Testis (tissue), 2 donors: ENCODE measurements at regions not wholly inside any gene's neighbourhood (a gene's known extent, or its start where the extent isn't known, plus 50 kb on each side); places are given as distances from the start of the nearest gene placed in this dataset.
"Not testable (repeated sequence)": the region's sequence is repeated elsewhere in the genome, so short reads cannot be mapped to it uniquely, and the experiment has no call there.

ENCODE experiments used
- DNase-seq: peaks from one replicate; pipeline ENCODE4 v3.0.0-alpha.2; 2019
- H3K27ac ChIP-seq, 2 donors: fragments of 200-600 bp; sonication (generic); one replicate each; pipeline ENCODE4 v1.5.1; 2019
- H3K27me3 ChIP-seq: fragments of 200-600 bp; sonication (generic); one replicate; pipeline ENCODE4 v1.5.1; 2019
- H3K36me3 ChIP-seq: fragments of 200-600 bp; sonication (generic); one replicate; pipeline ENCODE4 v1.5.1; 2017; ENCODE audit warnings: low read depth; ENCODE audit errors: missing control alignments
- H3K4me1 ChIP-seq: fragments of 200-600 bp; sonication (generic); one replicate; pipeline ENCODE4 v1.5.1; 2019
- H3K4me3 ChIP-seq, 2 donors: fragments of 200-600 bp; sonication (generic); one replicate each; pipeline ENCODE4 v1.5.1; 2017 to 2019
- H3K9me3 ChIP-seq: fragments of 200-600 bp; sonication (generic); one replicate; pipeline ENCODE4 v1.5.1; 2017
- POLR2A ChIP-seq: fragments of 450-650 bp; IDR thresholded peaks from one replicate; pipeline ENCODE4 v1.6.1; 2017; ENCODE audit warnings: antibody characterized with exemption, mild to moderate bottlenecking, moderate library complexity
- WGBS, 2 donors: methylation state at CpG; one replicate each; pipeline ENCODE4 v1.1.5; 2018; 5-methylcytosine and 5-hydroxymethylcytosine counted together
- intact Hi-C: fragments of 100-400 bp; cut with DNase I; formaldehyde crosslinking; loops from one replicate; pipeline ENCODE4 v1.15.1; 2023; ENCODE audit warnings: low total_unique reads
- TF ChIP-seq, protein P1 (sequence below), 3 experiments: fragments of 450-650 bp in 2 of 3; fragments of 200-600 bp in 1 of 3; sonication (generic) in 1 of 3; IDR thresholded peaks; one replicate each; pipeline ENCODE4 v1.5.1; 2016 to 2019; ENCODE audit warnings: antibody characterized with exemption in 3 of 3, mild to moderate bottlenecking in 2 of 3, moderate library complexity in 1 of 3

GRCh38 chr18:10354890-10355289, 99.5 kb upstream of the APCDD1 start:
- Histone ChIP-seq H3K27me3 (no peaks in the 10 kb centered on the region), H3K36me3 (no peaks in the 10 kb centered on the region), H3K27ac (no peak overlapping the region), H3K9me3 (no peaks in the 10 kb centered on the region), H3K4me1 (no peaks in the 10 kb centered on the region), H3K4me3 (no peak overlapping the region)
- TF ChIP-seq, protein P1, sequence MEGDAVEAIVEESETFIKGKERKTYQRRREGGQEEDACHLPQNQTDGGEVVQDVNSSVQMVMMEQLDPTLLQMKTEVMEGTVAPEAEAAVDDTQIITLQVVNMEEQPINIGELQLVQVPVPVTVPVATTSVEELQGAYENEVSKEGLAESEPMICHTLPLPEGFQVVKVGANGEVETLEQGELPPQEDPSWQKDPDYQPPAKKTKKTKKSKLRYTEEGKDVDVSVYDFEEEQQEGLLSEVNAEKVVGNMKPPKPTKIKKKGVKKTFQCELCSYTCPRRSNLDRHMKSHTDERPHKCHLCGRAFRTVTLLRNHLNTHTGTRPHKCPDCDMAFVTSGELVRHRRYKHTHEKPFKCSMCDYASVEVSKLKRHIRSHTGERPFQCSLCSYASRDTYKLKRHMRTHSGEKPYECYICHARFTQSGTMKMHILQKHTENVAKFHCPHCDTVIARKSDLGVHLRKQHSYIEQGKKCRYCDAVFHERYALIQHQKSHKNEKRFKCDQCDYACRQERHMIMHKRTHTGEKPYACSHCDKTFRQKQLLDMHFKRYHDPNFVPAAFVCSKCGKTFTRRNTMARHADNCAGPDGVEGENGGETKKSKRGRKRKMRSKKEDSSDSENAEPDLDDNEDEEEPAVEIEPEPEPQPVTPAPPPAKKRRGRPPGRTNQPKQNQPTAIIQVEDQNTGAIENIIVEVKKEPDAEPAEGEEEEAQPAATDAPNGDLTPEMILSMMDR (IDR thresholded peaks at IDR 0.05), result no peak
- no peak for TF ChIP-seq POLR2A
- intact Hi-C loops, result no loop called here
- DNase-seq, result no peak
- 77 to 93% methylated on average over 1 of the region's 1 CpG for WGBS, 2 donors

DNA sequence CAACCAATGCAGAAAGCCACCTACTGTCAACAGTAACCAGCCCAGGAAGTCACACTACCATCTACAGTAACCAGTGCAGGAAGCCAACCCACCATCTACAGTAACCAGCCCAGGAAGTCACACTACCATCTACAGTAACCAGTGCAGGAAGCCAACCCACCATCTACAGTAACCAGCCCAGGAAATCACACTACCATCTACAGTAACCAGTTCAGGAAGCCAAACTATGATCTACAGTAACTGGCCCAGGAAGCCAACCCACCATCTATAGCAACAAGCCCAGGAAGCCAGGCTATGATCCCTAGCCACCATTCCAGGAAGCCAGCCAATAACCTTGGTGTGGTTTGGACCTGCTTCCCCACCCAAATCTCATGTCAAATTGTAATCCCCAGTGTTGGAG, 97.4 kb upstream of the APCDD1 start:
- H3K36me3 ChIP-seq, DNase-seq, intact Hi-C loops, H3K27ac ChIP-seq, H3K4me3 ChIP-seq, H3K4me1 ChIP-seq, H3K27me3 ChIP-seq, H3K9me3 ChIP-seq: not testable (repeated sequence)

- Histone ChIP-seq H3K4me3 (no peak overlapping the region), H3K36me3 (no peaks in the 10 kb centered on the region), H3K27ac (no peak overlapping the region), H3K27me3 (no peaks in the 10 kb centered on the region), H3K4me1 (no peaks in the 10 kb centered on the region), H3K9me3 (no peaks in the 10 kb centered on the region)
- 82 to 91% methylated on average over 2 of the region's 2 CpGs for WGBS, 2 donors
- intact Hi-C loops, result no loop called here
- TF ChIP-seq POLR2A, result no peak
- TF ChIP-seq, protein P1 (IDR thresholded peaks at IDR 0.05), result no peak
- no peak for DNase-seq
These were observed 92.8 kb upstream of the APCDD1 start for GRCh38 chr18:10361660-10362059.

DNA sequence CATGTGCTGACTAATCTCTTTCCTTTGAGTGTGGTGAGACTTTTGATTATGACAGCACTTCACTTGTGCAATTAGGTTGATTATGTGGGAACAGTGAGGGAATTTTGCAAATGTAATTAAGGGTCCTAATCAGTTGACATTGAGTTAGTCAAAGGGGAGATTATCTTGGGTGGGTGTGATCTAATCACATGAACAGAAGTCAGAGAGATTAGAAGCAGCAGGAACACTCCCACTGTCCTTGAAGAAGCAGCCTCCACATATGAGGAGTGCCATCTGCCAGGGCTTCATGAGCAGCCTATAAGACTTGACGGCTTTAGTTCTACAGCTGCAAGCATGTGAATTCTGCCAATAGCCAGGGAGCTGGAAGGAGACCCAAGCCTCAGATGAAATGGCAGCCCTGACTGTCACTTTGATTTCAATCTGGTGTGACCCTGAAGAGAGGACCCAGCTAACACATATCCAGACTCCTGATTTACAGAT, 89.4 kb upstream of the APCDD1 start:
- H3K4me3 ChIP-seq, result no peak overlapping the region
- 25 to 92% methylated on average over 1 of the region's 1 CpG for WGBS, 2 donors
- TF ChIP-seq, protein P1 (IDR thresholded peaks at IDR 0.05), result no peak

DNA sequence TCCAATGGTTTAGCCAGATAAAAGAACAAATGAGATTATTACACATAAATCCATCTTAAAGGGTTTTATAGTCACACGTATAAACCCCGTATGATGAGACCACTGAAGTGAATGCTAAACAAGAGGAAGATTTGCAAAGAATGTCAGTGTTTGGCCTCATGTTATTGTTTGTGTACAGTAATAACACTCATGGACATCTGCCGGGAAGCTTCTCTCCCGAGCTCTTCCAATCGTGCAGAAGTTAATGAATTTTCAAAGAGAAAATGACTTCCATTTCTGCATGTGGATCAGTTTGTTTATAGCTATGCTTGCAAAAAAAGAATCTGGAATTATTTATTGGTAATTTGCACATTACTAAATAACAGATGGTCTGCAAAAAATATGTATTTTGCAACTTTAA, 88.5 kb upstream of the APCDD1 start:
- WGBS, 2 donors, result 91 to 92% methylated on average over 5 of the region's 5 CpGs
- Histone ChIP-seq H3K27me3 (no peaks in the 10 kb centered on the region), H3K4me3 (no peak overlapping the region), H3K9me3 (no peaks in the 10 kb centered on the region), H3K36me3 (no peaks in the 10 kb centered on the region), H3K27ac (no peak overlapping the region), H3K4me1 (no peaks in the 10 kb centered on the region)
- DNase-seq, result no peak
- intact Hi-C loops, result no loop called here
- TF ChIP-seq POLR2A, result no peak
- TF ChIP-seq, protein P1 (IDR thresholded peaks at IDR 0.05), result no peak

More for the DNA sequence above, 89.4 kb upstream of the APCDD1 start:
- no peaks in the 10 kb centered on the region for H3K36me3 ChIP-seq
- H3K27ac ChIP-seq, result no peak overlapping the region
- no peaks in the 10 kb centered on the region for H3K27me3 ChIP-seq
- intact Hi-C loops, result no loop called here
- no peak for DNase-seq
- H3K9me3 ChIP-seq, result no peaks in the 10 kb centered on the region
- H3K4me1 ChIP-seq, result no peaks in the 10 kb centered on the region
